ENCODE measurements at regions not wholly inside any gene's neighbourhood (a gene's known extent, or its start where the extent isn't known, plus 50 kb on each side); places are given as distances from the start of the nearest gene placed in this dataset.

DNA sequence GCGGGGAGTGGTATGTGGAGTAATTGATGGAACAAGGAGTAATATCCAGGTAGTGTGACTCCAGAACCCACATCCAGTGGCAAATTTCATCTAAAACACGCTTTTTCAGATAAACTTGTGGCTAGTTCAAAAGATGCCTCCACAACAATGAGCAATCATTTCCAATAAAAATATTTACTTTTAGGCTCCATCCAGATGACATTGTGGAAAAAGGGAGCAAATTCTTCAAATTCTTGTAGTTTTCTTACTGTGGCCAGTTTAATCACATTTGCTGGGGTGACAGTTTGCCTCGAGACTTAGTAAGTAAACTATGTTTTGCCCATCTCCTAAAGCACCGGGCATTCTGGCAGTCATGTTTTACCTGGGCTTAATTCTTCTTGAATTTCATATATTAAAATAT, 243.6 kb downstream of the IRS1 start:
- WGBS: 92% methylated on average over 4 of the region's 4 CpGs
- Histone ChIP-seq H3K9ac (ENCODE audit: low read depth in 1 of 2, low read length in 2 of 2) (no peak overlapping the region), H3K9me3 (ENCODE audit: control insufficient read depth in 4 of 4, low read length in 3 of 4) (no peaks in the 10 kb centered on the region), H3K27ac (ENCODE audit: low read depth in 1 of 2, low read length in 2 of 2) (no peak overlapping the region), H3K4me1 (ENCODE audit: control insufficient read depth in 4 of 4, insufficient read depth in 4 of 4, low read length in 3 of 4) (no peaks in the 10 kb centered on the region), H3K36me3 (ENCODE audit: control insufficient read depth in 4 of 4, insufficient read depth in 3 of 4, low read depth in 1 of 4, low read length in 3 of 4) (no peaks in the 10 kb centered on the region), H3K27me3 (ENCODE audit: control insufficient read depth in 4 of 4, insufficient read depth in 4 of 4, low read length in 3 of 4) (no peaks in the 10 kb centered on the region), H3K4me3 (ENCODE audit: low read depth in 1 of 3, low read length in 3 of 3) (no peak overlapping the region)
- DNase-seq (ENCODE audit: low spot score): no peak
- TF ChIP-seq TAF1 (conservative IDR thresholded peaks at IDR 0.05): no peak
- no peak for TF ChIP-seq EGR1 (IDR thresholded peaks at IDR 0.05; ENCODE audit: low read depth in 2 of 2)
- TF ChIP-seq GABPA (IDR thresholded peaks at IDR 0.05 in 1 of 2, conservative IDR thresholded peaks at IDR 0.05 in 1 of 2): no peak
- no peak for TF ChIP-seq RXRA (IDR thresholded peaks at IDR 0.05)
- no peak for TF ChIP-seq HNF4G (IDR thresholded peaks at IDR 0.05)
- TF ChIP-seq, protein P1, sequence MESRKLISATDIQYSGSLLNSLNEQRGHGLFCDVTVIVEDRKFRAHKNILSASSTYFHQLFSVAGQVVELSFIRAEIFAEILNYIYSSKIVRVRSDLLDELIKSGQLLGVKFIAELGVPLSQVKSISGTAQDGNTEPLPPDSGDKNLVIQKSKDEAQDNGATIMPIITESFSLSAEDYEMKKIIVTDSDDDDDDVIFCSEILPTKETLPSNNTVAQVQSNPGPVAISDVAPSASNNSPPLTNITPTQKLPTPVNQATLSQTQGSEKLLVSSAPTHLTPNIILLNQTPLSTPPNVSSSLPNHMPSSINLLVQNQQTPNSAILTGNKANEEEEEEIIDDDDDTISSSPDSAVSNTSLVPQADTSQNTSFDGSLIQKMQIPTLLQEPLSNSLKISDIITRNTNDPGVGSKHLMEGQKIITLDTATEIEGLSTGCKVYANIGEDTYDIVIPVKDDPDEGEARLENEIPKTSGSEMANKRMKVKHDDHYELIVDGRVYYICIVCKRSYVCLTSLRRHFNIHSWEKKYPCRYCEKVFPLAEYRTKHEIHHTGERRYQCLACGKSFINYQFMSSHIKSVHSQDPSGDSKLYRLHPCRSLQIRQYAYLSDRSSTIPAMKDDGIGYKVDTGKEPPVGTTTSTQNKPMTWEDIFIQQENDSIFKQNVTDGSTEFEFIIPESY (IDR thresholded peaks at IDR 0.05): no peak
- no peak for TF ChIP-seq SP1 (IDR thresholded peaks at IDR 0.05)
- no peak for TF ChIP-seq NR2F2 (IDR thresholded peaks at IDR 0.05)
- no peak for TF ChIP-seq RAD21 (IDR thresholded peaks at IDR 0.05)
- TF ChIP-seq, protein P2, sequence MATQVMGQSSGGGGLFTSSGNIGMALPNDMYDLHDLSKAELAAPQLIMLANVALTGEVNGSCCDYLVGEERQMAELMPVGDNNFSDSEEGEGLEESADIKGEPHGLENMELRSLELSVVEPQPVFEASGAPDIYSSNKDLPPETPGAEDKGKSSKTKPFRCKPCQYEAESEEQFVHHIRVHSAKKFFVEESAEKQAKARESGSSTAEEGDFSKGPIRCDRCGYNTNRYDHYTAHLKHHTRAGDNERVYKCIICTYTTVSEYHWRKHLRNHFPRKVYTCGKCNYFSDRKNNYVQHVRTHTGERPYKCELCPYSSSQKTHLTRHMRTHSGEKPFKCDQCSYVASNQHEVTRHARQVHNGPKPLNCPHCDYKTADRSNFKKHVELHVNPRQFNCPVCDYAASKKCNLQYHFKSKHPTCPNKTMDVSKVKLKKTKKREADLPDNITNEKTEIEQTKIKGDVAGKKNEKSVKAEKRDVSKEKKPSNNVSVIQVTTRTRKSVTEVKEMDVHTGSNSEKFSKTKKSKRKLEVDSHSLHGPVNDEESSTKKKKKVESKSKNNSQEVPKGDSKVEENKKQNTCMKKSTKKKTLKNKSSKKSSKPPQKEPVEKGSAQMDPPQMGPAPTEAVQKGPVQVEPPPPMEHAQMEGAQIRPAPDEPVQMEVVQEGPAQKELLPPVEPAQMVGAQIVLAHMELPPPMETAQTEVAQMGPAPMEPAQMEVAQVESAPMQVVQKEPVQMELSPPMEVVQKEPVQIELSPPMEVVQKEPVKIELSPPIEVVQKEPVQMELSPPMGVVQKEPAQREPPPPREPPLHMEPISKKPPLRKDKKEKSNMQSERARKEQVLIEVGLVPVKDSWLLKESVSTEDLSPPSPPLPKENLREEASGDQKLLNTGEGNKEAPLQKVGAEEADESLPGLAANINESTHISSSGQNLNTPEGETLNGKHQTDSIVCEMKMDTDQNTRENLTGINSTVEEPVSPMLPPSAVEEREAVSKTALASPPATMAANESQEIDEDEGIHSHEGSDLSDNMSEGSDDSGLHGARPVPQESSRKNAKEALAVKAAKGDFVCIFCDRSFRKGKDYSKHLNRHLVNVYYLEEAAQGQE (IDR thresholded peaks at IDR 0.05): no peak
- TF ChIP-seq, protein P3, sequence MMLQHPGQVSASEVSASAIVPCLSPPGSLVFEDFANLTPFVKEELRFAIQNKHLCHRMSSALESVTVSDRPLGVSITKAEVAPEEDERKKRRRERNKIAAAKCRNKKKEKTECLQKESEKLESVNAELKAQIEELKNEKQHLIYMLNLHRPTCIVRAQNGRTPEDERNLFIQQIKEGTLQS (IDR thresholded peaks at IDR 0.05): no peak
- TF ChIP-seq FOXA2 (IDR thresholded peaks at IDR 0.05): no peak
- no peak for TF ChIP-seq FOXA1 (IDR thresholded peaks at IDR 0.05)

DNA sequence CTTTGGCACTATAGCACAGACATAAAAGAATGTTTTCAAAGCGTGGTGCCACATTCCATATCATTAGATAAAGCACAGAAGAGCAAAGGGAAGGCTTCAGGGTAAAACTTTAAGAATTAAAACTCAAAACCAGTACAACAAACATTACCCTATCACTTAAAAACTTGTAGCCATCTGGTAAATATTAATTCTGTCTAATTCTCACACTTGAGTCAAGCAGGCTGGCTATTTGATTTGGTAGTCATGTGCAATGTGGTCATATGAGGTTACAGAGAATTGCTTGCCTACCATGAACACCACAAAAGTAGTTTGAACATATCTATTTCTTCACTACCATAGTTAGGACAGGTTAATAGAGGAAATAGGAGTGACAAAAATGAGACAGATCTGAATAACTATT, 244.9 kb downstream of the IRS1 start:
- TF ChIP-seq, protein P4, sequence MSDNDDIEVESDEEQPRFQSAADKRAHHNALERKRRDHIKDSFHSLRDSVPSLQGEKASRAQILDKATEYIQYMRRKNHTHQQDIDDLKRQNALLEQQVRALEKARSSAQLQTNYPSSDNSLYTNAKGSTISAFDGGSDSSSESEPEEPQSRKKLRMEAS (IDR thresholded peaks at IDR 0.05): no peak
- no peak for TF ChIP-seq RAD21 (IDR thresholded peaks at IDR 0.05)
- H3K27ac ChIP-seq (ENCODE audit: low read depth in 1 of 2, low read length in 2 of 2): no peak overlapping the region
- H3K9me3 ChIP-seq (ENCODE audit: control insufficient read depth in 4 of 4, low read length in 3 of 4): no peaks in the 10 kb centered on the region
- H3K4me1 ChIP-seq (ENCODE audit: control insufficient read depth in 4 of 4, insufficient read depth in 4 of 4, low read length in 3 of 4): peaks cover 0 to 4% (median 0%) of the 10 kb centered on the region in 4 donors
- H3K9ac ChIP-seq (ENCODE audit: low read depth in 1 of 2, low read length in 2 of 2): no peak overlapping the region
- 84% methylated on average over 1 of the region's 1 CpG for WGBS
- no peak overlapping the region for H3K4me3 ChIP-seq (ENCODE audit: low read depth in 1 of 3, low read length in 3 of 3)
- no peaks in the 10 kb centered on the region for H3K27me3 ChIP-seq (ENCODE audit: control insufficient read depth in 4 of 4, insufficient read depth in 4 of 4, low read length in 3 of 4)
- DNase-seq (ENCODE audit: low spot score): no peak
- no peaks in the 10 kb centered on the region for H3K36me3 ChIP-seq (ENCODE audit: control insufficient read depth in 4 of 4, insufficient read depth in 3 of 4, low read depth in 1 of 4, low read length in 3 of 4)

DNA sequence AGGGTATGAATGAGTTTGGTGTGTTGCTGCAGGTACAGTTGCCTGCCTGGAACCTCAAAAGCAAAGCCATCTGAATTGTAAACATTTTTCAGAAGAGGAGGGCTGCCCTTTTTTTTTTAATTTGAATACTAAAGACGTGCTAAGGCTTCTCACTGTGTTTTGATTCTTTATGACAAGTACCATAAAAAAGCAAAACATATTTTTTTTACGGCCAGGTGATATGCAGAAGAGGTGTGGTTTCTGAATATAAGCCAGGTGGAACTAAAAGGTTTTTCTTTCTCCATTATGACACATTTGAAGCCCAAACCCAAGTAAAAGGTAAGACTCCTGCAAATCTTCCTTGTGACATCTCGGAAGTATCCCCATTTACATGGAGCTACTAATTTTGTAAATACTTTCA, 246.3 kb downstream of the IRS1 start:
- peaks cover 0 to 8% (median 1%) of the 10 kb centered on the region in 4 donors for H3K4me1 ChIP-seq (ENCODE audit: control insufficient read depth in 4 of 4, insufficient read depth in 4 of 4, low read length in 3 of 4)
- no peaks in the 10 kb centered on the region for H3K9me3 ChIP-seq (ENCODE audit: control insufficient read depth in 4 of 4, low read length in 3 of 4)
- H3K27ac ChIP-seq (ENCODE audit: low read depth in 1 of 2, low read length in 2 of 2): no peak overlapping the region
- 86% methylated on average over 3 of the region's 3 CpGs for WGBS
- no peak for DNase-seq (ENCODE audit: low spot score)
- no peak overlapping the region for H3K9ac ChIP-seq (ENCODE audit: low read depth in 1 of 2, low read length in 2 of 2)
- no peaks in the 10 kb centered on the region for H3K36me3 ChIP-seq (ENCODE audit: control insufficient read depth in 4 of 4, insufficient read depth in 3 of 4, low read depth in 1 of 4, low read length in 3 of 4)
- no peaks in the 10 kb centered on the region for H3K27me3 ChIP-seq (ENCODE audit: control insufficient read depth in 4 of 4, insufficient read depth in 4 of 4, low read length in 3 of 4)
- H3K4me3 ChIP-seq (ENCODE audit: low read depth in 1 of 3, low read length in 3 of 3): no peak overlapping the region
- TF ChIP-seq RXRA (IDR thresholded peaks at IDR 0.05): no peak
- TF ChIP-seq RAD21 (IDR thresholded peaks at IDR 0.05): no peak
- no peak for TF ChIP-seq JUND (IDR thresholded peaks at IDR 0.05)
- TF ChIP-seq FOXA2 (IDR thresholded peaks at IDR 0.05): no peak
- no peak for TF ChIP-seq GABPA (IDR thresholded peaks at IDR 0.05 in 1 of 2, conservative IDR thresholded peaks at IDR 0.05 in 1 of 2)
- TF ChIP-seq SP1 (IDR thresholded peaks at IDR 0.05): no peak
- TF ChIP-seq, protein P1 (IDR thresholded peaks at IDR 0.05): no peak
- TF ChIP-seq, protein P5, sequence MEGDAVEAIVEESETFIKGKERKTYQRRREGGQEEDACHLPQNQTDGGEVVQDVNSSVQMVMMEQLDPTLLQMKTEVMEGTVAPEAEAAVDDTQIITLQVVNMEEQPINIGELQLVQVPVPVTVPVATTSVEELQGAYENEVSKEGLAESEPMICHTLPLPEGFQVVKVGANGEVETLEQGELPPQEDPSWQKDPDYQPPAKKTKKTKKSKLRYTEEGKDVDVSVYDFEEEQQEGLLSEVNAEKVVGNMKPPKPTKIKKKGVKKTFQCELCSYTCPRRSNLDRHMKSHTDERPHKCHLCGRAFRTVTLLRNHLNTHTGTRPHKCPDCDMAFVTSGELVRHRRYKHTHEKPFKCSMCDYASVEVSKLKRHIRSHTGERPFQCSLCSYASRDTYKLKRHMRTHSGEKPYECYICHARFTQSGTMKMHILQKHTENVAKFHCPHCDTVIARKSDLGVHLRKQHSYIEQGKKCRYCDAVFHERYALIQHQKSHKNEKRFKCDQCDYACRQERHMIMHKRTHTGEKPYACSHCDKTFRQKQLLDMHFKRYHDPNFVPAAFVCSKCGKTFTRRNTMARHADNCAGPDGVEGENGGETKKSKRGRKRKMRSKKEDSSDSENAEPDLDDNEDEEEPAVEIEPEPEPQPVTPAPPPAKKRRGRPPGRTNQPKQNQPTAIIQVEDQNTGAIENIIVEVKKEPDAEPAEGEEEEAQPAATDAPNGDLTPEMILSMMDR (IDR thresholded peaks at IDR 0.05; ENCODE audit: low read depth, low read length, missing input control): no peak
- TF ChIP-seq, protein P3 (IDR thresholded peaks at IDR 0.05): no peak
- TF ChIP-seq FOXA1 (IDR thresholded peaks at IDR 0.05): no peak
- no peak for TF ChIP-seq EGR1 (IDR thresholded peaks at IDR 0.05; ENCODE audit: low read depth in 2 of 2)
- TF ChIP-seq, protein P4 (IDR thresholded peaks at IDR 0.05): no peak
- no peak for TF ChIP-seq HNF4A (conservative IDR thresholded peaks at IDR 0.05)
- no peak for TF ChIP-seq NR2F2 (IDR thresholded peaks at IDR 0.05)

Measured in liver (tissue), 8 donors.